HUES6 (cell line): ENCODE measurements at regions not wholly inside any gene's neighbourhood (a gene's known extent, or its start where the extent isn't known, plus 50 kb on each side); places are given as distances from the start of the nearest gene placed in this dataset.

Experiments used
- H3K27ac ChIP-seq: 2 replicates; pipeline ENCODE4 v1.7.0; 2013; ENCODE audit warnings: low read depth, mild to moderate bottlenecking, low read length, inconsistent platforms
- H3K27me3 ChIP-seq: 2 replicates; pipeline ENCODE4 v1.6.1; 2013; ENCODE audit warnings: low read length; ENCODE audit not compliant: control insufficient read depth, insufficient read depth
- H3K36me3 ChIP-seq: 2 replicates; pipeline ENCODE4 v1.6.1; 2013; ENCODE audit warnings: low read length; ENCODE audit not compliant: control insufficient read depth, insufficient read depth
- H3K4me1 ChIP-seq: 2 replicates; pipeline ENCODE4 v1.6.1; 2013; ENCODE audit warnings: low read length; ENCODE audit not compliant: control insufficient read depth, insufficient read depth
- H3K4me3 ChIP-seq: 2 replicates; pipeline ENCODE4 v1.5.1; 2013; ENCODE audit warnings: low read depth, low read length
- H3K9ac ChIP-seq: one replicate; pipeline ENCODE4 v1.6.1; 2013; ENCODE audit warnings: mild to moderate bottlenecking, low read length
- H3K9me3 ChIP-seq: 2 replicates; pipeline ENCODE4 v1.6.1; 2013; ENCODE audit warnings: low read depth, low read length; ENCODE audit not compliant: control insufficient read depth, insufficient read depth

DNA sequence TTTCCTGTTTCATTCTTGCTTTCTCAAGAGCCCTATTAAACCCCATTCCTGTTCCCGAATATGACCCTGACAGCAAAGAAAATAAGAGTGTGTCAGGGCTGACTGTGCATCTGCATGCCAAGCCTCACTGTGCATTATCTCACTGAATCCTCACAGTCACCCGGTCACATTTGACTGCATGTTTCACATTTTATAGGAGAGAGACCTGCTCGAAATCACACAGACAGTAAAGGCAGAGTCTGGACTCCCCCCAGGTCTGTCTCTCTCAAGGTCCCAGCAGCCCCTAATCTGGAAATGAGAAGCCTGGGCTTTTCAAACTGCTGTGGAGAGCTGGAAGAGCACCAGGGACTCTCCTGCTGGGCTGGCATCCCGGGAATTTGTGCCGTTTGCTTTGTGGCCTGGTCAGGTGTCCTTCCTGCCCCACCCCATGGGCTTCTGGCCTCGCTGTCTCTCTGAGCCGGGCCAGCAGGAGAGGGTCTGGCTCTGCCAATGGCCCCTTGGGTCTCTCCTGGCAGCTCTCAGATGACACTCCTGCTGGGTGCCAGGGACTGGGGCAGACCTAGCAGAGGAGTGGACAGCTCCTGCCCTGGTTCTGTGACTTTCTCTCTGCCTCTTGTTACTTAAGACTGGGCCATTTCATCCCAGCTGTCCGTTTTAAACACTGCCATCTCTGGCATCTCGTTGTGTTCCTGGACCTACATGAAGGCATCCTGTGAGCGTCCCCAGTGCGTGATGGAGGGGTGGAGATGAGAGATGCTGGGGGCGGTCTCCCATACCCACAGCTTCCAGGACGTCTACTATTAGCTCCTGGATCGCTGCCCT is 173.6 kb downstream of the ARHGAP12 start:
- H3K27ac ChIP-seq, result peak overlapping the region; percentile 56; the same call in 1 of the 2 replicates
- H3K9ac ChIP-seq, result peak overlapping the region; percentile 57

DNA sequence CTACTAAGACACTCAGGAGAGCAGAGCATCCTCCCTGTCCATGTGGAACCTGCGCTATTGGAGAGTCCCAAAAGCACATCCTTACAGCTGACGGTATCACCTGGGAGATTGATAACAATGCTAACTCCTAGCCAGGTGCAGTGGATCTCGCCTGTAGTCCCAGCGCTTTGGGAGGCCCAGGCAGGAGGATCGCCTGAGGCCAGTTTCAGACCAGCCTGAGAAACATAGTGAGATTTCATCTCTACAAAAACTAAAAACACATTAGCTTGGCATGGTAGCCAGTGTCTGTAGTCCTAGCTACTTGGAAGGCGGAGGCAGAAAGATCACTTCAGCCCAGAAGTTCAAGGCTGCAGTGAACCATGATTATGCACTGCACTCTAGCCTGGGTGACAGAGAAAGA is 174.9 kb downstream of the ARHGAP12 start:
- Histone ChIP-seq H3K27me3 (no peaks in the 10 kb centered on the region), H3K4me1 (peaks cover 48% of the 10 kb centered on the region), H3K4me3 (no peak overlapping the region), H3K9me3 (no peaks in the 10 kb centered on the region), H3K27ac (no peak overlapping the region), H3K9ac (no peak overlapping the region), H3K36me3 (no peaks in the 10 kb centered on the region)

More for the DNA sequence above, 173.6 kb downstream of the ARHGAP12 start:
- Histone ChIP-seq H3K36me3 (no peaks in the 10 kb centered on the region), H3K9me3 (no peaks in the 10 kb centered on the region), H3K27me3 (no peaks in the 10 kb centered on the region), H3K4me3 (no peak overlapping the region), H3K4me1 (peaks cover 51% of the 10 kb centered on the region)

DNA sequence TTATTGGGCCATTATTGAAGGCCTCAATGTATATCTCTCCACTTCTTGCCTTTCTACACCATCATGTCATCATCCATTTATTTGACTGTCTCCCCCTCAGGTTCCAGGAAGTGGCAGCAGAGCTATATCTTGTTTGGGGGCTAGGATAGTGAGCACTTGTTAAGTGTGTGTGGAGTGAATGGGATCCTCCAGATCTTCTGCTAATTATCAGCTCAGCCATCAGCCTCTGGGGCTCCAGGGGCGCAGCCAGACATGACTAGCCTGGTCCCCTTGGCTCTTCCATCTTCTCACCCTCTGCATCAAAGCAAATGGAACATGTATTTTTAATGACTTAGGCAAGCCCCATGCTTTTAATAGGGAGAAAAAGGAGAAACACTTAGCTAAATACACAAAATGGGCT is 176.5 kb downstream of the ARHGAP12 start:
- Histone ChIP-seq H3K27me3 (no peaks in the 10 kb centered on the region), H3K27ac (no peak overlapping the region), H3K4me3 (no peak overlapping the region), H3K36me3 (no peaks in the 10 kb centered on the region), H3K4me1 (peaks cover 36% of the 10 kb centered on the region), H3K9ac (no peak overlapping the region), H3K9me3 (no peaks in the 10 kb centered on the region)

DNA sequence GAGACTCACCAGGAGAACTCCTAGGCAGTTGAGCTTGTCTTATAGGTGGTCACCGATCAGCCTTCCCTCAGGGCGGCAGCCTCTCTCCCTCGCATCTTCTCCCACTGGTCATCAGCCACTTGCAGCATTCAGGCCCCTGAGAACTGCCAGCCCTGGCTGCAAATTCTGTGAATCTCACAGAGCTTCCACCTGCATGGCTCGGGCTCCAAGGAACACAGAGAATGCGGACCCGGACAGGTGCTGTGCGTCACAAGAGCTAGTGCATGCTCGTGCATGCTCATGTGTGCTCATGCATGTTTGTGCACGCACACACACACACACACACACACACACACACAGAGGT is 176.9 kb downstream of the ARHGAP12 start:
- no peaks in the 10 kb centered on the region for H3K27me3 ChIP-seq
- H3K36me3 ChIP-seq, result no peaks in the 10 kb centered on the region
- H3K9ac ChIP-seq, result no peak overlapping the region
- no peak overlapping the region for H3K27ac ChIP-seq
- no peak overlapping the region for H3K4me3 ChIP-seq
- H3K9me3 ChIP-seq, result no peaks in the 10 kb centered on the region
- peaks cover 32% of the 10 kb centered on the region for H3K4me1 ChIP-seq

DNA sequence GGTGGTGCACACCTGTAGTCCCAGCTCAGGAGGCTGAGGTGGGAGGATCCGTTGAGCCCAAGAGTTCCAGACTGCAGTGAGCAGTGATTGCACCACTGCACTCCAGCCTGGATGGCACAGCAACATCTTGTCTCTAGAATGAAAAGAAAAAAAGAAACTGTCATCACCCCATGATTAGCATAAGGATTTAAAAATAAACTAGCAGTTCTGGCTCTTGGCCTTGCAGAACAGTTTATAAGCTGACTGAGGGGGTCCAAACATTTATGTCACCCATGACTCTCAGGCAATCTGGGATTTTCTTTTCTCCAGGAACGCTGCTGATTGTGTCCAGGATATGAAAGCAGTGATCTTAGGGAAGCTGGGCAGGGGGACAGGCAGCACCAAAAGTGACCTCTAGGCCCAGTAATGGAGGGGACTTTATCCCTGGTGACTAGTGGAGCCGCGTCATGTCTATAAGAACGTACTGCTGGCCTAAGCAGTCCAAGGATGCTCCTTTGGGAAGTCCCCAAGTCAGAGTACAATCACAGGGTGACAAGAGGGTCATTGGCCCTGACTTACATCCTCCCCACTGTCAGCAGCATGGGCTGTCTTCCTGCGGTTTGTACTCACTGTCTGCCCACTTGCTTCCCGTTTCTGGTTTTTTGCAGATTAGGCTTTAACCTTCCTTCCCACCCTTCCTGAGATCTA is 177.4 kb downstream of the ARHGAP12 start:
- no peaks in the 10 kb centered on the region for H3K9me3 ChIP-seq
- H3K4me3 ChIP-seq, result no peak overlapping the region
- no peaks in the 10 kb centered on the region for H3K36me3 ChIP-seq
- no peaks in the 10 kb centered on the region for H3K27me3 ChIP-seq
- no peak overlapping the region for H3K27ac ChIP-seq
- H3K4me1 ChIP-seq, result peaks cover 26% of the 10 kb centered on the region
- no peak overlapping the region for H3K9ac ChIP-seq

DNA sequence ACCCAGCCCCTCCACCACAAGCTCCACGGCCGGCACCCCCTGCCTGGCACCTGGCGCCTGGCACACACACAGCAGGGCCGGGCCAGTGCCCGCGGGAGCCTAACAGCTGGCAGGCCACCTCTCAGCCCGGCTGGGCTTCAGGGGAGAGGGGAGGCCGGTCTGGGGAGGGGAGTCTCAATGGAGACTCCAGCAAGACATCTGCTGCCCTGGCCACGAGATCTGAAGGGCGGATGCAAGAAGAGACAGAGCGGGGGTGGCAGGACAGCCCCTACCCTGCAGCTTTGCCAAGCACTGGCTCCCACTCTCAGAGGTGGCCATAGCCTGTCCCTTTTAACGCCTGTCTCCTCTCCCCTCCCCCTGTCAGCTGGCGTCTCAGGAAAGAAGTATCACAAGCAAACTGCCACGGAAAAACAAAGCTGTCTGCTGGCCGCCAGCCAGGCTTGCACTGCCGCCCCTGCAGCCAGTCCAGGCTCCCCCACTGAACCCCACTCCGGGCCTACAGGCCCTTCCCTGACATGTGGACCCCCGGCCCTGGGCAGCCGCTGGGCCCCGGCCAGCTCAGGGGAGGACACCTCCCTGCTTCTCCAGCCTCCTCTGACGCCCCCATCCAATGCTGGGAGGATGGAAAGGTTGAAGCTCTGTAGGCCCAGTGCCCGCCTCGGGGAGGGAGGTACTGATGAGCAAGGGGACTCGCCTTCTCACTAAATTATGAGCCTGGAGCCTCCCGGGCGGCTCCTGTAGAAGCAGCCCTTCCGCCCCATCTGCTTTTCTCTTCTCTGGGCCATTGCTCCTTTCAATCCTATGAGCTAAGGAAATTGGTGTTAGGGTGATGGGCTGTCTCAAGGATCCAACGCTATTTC is 178.4 kb downstream of the ARHGAP12 start:
- no peak overlapping the region for H3K27ac ChIP-seq

DNA sequence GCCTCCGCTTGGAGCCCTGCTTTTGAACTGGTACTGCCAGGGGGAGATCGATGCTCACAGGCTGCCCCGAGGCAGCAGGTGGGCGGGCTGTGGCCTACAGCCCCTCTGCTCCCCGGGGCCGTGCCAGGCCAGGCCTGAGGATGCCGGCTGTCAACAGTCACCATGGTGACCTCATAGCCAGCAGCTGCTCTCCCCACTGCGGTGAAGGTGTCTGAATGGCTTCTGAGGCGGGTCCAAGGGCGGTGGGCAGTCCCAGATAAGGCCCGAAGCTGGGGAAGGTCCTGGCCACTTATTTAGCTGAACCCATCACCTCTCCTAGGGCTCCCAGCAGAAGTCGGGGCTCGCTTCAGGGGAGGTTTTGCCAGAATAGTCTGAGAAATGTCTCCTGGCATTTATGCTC is 179.3 kb downstream of the ARHGAP12 start:
- peaks cover 7% of the 10 kb centered on the region; the same call in 1 of the 2 replicates for H3K4me1 ChIP-seq
- H3K27ac ChIP-seq, result no peak overlapping the region
- H3K9ac ChIP-seq, result no peak overlapping the region
- H3K36me3 ChIP-seq, result no peaks in the 10 kb centered on the region
- no peak overlapping the region for H3K4me3 ChIP-seq
- no peaks in the 10 kb centered on the region for H3K9me3 ChIP-seq
- no peaks in the 10 kb centered on the region for H3K27me3 ChIP-seq

More for the DNA sequence above, 178.4 kb downstream of the ARHGAP12 start:
- Histone ChIP-seq H3K4me1 (peaks cover 17% of the 10 kb centered on the region), H3K9me3 (no peaks in the 10 kb centered on the region), H3K36me3 (no peaks in the 10 kb centered on the region), H3K9ac (no peak overlapping the region), H3K27me3 (no peaks in the 10 kb centered on the region), H3K4me3 (no peak overlapping the region)

DNA sequence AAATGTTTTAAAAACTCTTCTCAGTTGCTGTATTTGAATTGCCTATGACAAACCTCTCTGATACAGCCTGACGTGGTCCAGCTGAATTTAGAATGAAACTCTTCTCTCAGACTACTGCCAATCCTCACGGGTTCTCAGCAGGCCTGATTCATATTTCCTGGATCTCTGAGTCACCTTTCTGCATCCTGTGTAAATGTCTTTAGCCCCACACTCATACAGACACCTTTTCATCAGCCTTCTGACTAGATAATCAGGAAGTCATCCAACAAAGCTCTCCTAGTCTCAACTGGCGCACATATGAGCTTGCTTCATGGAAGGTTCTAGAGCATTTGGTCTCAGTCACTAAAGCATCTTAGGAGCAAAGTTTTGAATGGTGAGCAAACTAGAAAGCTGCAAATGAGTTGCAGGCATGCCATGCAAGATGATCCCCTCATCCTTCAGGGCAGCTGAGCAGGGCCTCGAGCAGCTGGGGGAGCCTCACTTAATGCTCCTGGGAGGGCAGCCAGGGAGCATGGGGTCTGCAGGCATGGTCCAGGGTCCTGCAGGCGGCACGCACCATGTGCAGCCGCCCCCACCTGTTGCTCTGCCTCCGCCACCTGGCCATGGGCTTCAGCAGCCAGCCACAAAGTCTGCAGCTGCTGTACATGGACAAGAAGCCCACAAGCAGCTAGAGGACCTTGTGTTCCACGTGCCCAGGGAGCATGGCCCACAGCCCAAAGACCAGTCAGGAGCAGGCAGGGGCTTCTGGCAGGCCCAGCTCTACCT is 182.8 kb downstream of the ARHGAP12 start:
- no peak overlapping the region for H3K9ac ChIP-seq
- no peak overlapping the region for H3K4me3 ChIP-seq
- H3K4me1 ChIP-seq, result peaks cover 4% of the 10 kb centered on the region; the same call in 1 of the 2 replicates
- no peak overlapping the region for H3K27ac ChIP-seq
- no peaks in the 10 kb centered on the region for H3K9me3 ChIP-seq
- H3K36me3 ChIP-seq, result no peaks in the 10 kb centered on the region
- H3K27me3 ChIP-seq, result no peaks in the 10 kb centered on the region

DNA sequence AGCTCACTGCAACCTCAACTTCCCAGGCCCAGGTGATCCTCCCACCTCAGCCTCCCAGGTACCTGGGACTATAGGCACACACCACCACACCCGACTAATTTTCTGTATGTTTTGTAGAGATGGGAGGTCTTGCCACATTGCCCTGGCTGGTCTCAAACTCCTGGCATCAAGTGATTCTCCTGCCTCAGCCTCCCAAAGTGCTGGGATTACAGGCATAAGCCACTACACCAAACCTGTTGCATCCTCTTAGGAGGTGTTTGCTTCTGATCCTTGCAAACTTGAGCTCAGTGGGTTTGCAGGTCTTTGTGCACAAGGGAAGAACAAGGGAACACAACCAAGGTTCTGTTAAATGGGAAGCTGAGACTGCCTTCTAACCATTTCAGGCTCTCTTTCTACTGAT is 184.6 kb downstream of the ARHGAP12 start:
- Histone ChIP-seq H3K9ac (no peak overlapping the region), H3K36me3 (no peaks in the 10 kb centered on the region), H3K4me3 (no peak overlapping the region), H3K27ac (no peak overlapping the region), H3K4me1 (no peaks in the 10 kb centered on the region), H3K27me3 (no peaks in the 10 kb centered on the region), H3K9me3 (no peaks in the 10 kb centered on the region)

DNA sequence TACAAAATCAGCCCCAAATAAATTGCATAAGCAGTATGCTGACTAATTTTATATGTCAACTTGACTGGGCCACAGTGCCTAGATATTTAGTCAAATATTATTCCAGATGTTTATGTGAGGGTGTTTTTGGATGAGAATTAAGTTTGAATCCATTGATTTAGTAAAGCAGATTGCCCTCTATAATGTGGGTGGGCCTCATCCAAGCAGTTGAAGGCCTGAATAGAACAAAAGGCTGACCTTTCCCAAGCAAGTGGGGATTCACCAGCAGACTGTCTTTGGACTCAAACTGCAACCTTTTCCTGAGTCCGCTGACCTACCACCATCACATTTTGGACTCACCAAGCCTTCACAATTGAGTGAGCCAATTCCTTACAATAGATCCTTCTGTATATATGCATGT is 186.4 kb downstream of the ARHGAP12 start:
- Histone ChIP-seq H3K36me3 (no peaks in the 10 kb centered on the region), H3K4me3 (no peak overlapping the region), H3K9ac (no peak overlapping the region), H3K27ac (no peak overlapping the region), H3K9me3 (peaks cover 3% of the 10 kb centered on the region; the same call in 1 of the 2 replicates), H3K27me3 (no peaks in the 10 kb centered on the region), H3K4me1 (no peaks in the 10 kb centered on the region)
